Heart left ventricle (tissue), 13 donors: ENCODE measurements at regions not wholly inside any gene's neighbourhood (a gene's known extent, or its start where the extent isn't known, plus 50 kb on each side); places are given as distances from the start of the nearest gene placed in this dataset.

Experiments used
- CTCF ChIP-seq, 12 donors: fragments of 200-600 bp; sonication (generic) in 4 of 12; IDR thresholded peaks; one replicate each; pipeline versions ENCODE4 v1.5.0 to v1.8.0; 2018 to 2022; ENCODE audit warnings: antibody characterized with exemption in 12 of 12, mild to moderate bottlenecking in 5 of 12
- POLR2A ChIP-seq, 2 donors: fragments of 450-650 bp; IDR thresholded peaks; one replicate each; pipeline ENCODE4 v1.6.1; 2017; ENCODE audit warnings: antibody characterized with exemption in 2 of 2, mild to moderate bottlenecking in 2 of 2, moderate library complexity in 2 of 2
- donor health status: ischemic (EF 13 %, LVEDD 7.1; RV severe dilation, severe dysfunction).
- donor health status: DM: no; HTN: yes; CAD: no.
- donor health status: DM: no; HTN: no; CAD: no.
- donor health status: ischemic (EF 25% LVEDD 6.9; RV normal size, moderate dysfunction).
- donor health status: ischemic (EF 25% LVEDD 5.7; RV mildly dilated, moderate dysfunction).
- donor health status: ischemic (EF 35%, LVEDD 5.7; RV mildly dilated, moderate dysfunction).
- donor health status: nonischemic (EF 11% LVEDD 7.7; RV severe dilation, severe dysfunction).
- donor health status: DM: yes; HTN: yes; CAD: no.
- donor health status: PGD.
- donor health status: ischemic (EF 29% LVEDD 5.4; RV normal size, mild dysfunction).
- donor health status: nonischemic (EF 23%, LVEDD 6.1; RV moderate dilation, normal function).

DNA sequence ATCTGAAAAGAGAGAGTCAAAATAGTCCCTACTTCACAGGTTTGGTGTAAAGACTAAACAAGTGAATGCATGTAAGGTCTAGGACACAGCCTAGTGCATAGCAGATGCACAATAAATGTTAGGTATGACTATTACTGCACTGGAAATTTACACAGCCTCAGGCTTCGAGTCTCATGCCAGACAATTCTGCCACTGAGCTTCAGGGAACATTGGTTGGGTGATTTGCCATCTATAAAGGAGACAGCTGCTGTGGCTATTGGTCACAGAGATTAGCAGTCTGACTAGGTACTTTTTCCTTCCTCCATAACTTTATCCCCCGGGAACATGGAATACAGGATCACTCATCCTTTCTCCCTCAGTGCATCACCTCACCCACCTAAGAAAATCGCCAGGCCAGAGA is 89.2 kb downstream of the FAM124B start:
- TF ChIP-seq POLR2A (IDR thresholded peaks at IDR 0.05), result no peak
- TF ChIP-seq CTCF (IDR thresholded peaks at IDR 0.05), result no peak
